ENCODE measurements at regions not wholly inside any gene's neighbourhood (a gene's known extent, or its start where the extent isn't known, plus 50 kb on each side); places are given as distances from the start of the nearest gene placed in this dataset.

- FAIRE-seq = no peak
These were observed 246.3 kb downstream of the SUCLG1 start for GRCh38 chr2:84212611-84213314.

DNA sequence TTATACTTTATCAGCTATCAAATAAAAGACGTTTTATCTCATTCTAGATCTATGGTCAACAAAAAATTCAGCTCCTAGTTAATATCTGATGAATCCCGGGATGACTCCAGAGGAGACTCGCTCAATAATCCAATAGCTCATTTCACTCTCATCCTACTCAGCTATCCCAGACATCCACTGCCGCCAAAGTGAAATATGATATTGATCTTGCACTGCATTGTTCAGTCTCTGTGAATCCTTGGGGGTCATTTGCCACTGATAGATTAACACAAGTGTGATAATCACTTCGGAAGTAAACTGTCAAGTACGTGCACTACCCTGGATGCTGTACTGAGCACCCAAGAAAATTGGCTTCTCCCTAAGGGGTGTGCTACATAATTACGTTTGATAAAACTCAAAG is 249.1 kb downstream of the SUCLG1 start:
- Histone ChIP-seq H3K9ac (ENCODE audit: low read length in 3 of 3) (no peak overlapping the region), H3K27me3 (ENCODE audit: control insufficient read depth, insufficient read depth, low read length) (no peaks in the 10 kb centered on the region), H3K4me1 (ENCODE audit: control insufficient read depth in 2 of 3, insufficient read depth in 2 of 3, low read depth in 1 of 3, low read length in 3 of 3) (no peaks in the 10 kb centered on the region), H3K27ac (ENCODE audit: low read depth in 2 of 2, low read length in 2 of 2) (no peak overlapping the region), H3K4me3 (ENCODE audit: low read length in 3 of 3) (no peak overlapping the region), H3K36me3 (ENCODE audit: control insufficient read depth in 2 of 3, insufficient read depth in 3 of 3, low read length in 3 of 3) (no peaks in the 10 kb centered on the region), H3K9me3 (ENCODE audit: control insufficient read depth in 2 of 3, insufficient read depth in 1 of 3, low read length in 3 of 3) (no peaks in the 10 kb centered on the region)
- FAIRE-seq (no peak), DNase-seq (no peak)
- TF ChIP-seq CTCF (IDR thresholded peaks at IDR 0.05; ENCODE audit: borderline replicate concordance, extremely low read depth, insufficient read depth) = no peak
- intact Hi-C loops (cut with DNase I) = no loop called here

More at GRCh38 chr2:84212611-84213314, 246.3 kb downstream of the SUCLG1 start:
- no peak for DNase-seq
- H3K36me3 ChIP-seq (ENCODE audit: control insufficient read depth in 2 of 3, insufficient read depth in 3 of 3, low read length in 3 of 3) = no peaks in the 10 kb centered on the region
- no peak for TF ChIP-seq CTCF (IDR thresholded peaks at IDR 0.05; ENCODE audit: borderline replicate concordance, extremely low read depth, insufficient read depth)
- intact Hi-C loops (cut with DNase I) = no loop called here
- no peaks in the 10 kb centered on the region for H3K27me3 ChIP-seq (ENCODE audit: control insufficient read depth, insufficient read depth, low read length)
- H3K27ac ChIP-seq (ENCODE audit: low read depth in 2 of 2, low read length in 2 of 2) = no peak overlapping the region
- no peaks in the 10 kb centered on the region for H3K9me3 ChIP-seq (ENCODE audit: control insufficient read depth in 2 of 3, insufficient read depth in 1 of 3, low read length in 3 of 3)
- H3K4me1 ChIP-seq (ENCODE audit: control insufficient read depth in 2 of 3, insufficient read depth in 2 of 3, low read depth in 1 of 3, low read length in 3 of 3) = no peaks in the 10 kb centered on the region
- no peak overlapping the region for H3K4me3 ChIP-seq (ENCODE audit: low read length in 3 of 3)
- no peak overlapping the region for H3K9ac ChIP-seq (ENCODE audit: low read length in 3 of 3)

DNA sequence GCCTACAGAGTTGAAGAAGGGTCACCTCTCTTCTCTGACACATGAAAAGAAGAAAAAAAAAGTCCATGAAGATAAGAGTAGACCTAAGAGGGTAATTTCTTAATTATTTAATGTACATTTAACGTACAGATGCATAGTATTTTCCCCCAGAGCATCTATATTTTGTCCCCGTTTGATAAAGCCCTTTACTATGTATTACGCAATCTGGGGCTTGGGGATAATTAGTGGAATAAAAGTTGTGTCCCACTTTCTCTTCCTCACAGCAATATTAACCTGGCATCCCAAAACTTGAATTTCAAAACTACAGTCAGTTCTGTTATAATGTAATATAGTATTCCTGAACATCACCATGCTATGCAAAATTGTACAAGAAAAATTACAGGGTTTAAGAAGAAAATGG is 254.1 kb downstream of the SUCLG1 start:
- no peak for FAIRE-seq
- H3K4me3 ChIP-seq (ENCODE audit: low read length in 3 of 3) = no peak overlapping the region
- no peaks in the 10 kb centered on the region for H3K9me3 ChIP-seq (ENCODE audit: control insufficient read depth in 2 of 3, insufficient read depth in 1 of 3, low read length in 3 of 3)
- no peaks in the 10 kb centered on the region for H3K36me3 ChIP-seq (ENCODE audit: control insufficient read depth in 2 of 3, insufficient read depth in 3 of 3, low read length in 3 of 3)
- DNase-seq = no peak
- TF ChIP-seq CTCF (IDR thresholded peaks at IDR 0.05; ENCODE audit: borderline replicate concordance, extremely low read depth, insufficient read depth) = no peak
- H3K4me1 ChIP-seq (ENCODE audit: control insufficient read depth in 2 of 3, insufficient read depth in 2 of 3, low read depth in 1 of 3, low read length in 3 of 3) = no peaks in the 10 kb centered on the region
- H3K9ac ChIP-seq (ENCODE audit: low read length in 3 of 3) = no peak overlapping the region
- intact Hi-C loops (cut with DNase I) = no loop called here
- H3K27me3 ChIP-seq (ENCODE audit: control insufficient read depth, insufficient read depth, low read length) = no peaks in the 10 kb centered on the region
- no peak overlapping the region for H3K27ac ChIP-seq (ENCODE audit: low read depth in 2 of 2, low read length in 2 of 2)

GRCh38 chr2:84202166-84202565 is 256.9 kb downstream of the SUCLG1 start:
- H3K9me3 ChIP-seq (ENCODE audit: control insufficient read depth in 2 of 3, insufficient read depth in 1 of 3, low read length in 3 of 3) = no peaks in the 10 kb centered on the region
- FAIRE-seq (no peak), DNase-seq (no peak)
- no peak overlapping the region for H3K9ac ChIP-seq (ENCODE audit: low read length in 3 of 3)
- TF ChIP-seq CTCF (IDR thresholded peaks at IDR 0.05; ENCODE audit: borderline replicate concordance, extremely low read depth, insufficient read depth) = no peak
- intact Hi-C loops (cut with DNase I) = no loop called here
- H3K4me3 ChIP-seq (ENCODE audit: low read length in 3 of 3) = no peak overlapping the region
- no peaks in the 10 kb centered on the region for H3K27me3 ChIP-seq (ENCODE audit: control insufficient read depth, insufficient read depth, low read length)
- no peak overlapping the region for H3K27ac ChIP-seq (ENCODE audit: low read depth in 2 of 2, low read length in 2 of 2)
- no peaks in the 10 kb centered on the region for H3K4me1 ChIP-seq (ENCODE audit: control insufficient read depth in 2 of 3, insufficient read depth in 2 of 3, low read depth in 1 of 3, low read length in 3 of 3)
- no peaks in the 10 kb centered on the region for H3K36me3 ChIP-seq (ENCODE audit: control insufficient read depth in 2 of 3, insufficient read depth in 3 of 3, low read length in 3 of 3)
